Muscle of leg (tissue), 3 donors: ENCODE measurements at regions not wholly inside any gene's neighbourhood (a gene's known extent, or its start where the extent isn't known, plus 50 kb on each side); places are given as distances from the start of the nearest gene placed in this dataset.

Source experiments
- DNase-seq: peaks from one replicate; pipeline ENCODE4 v3.0.0; 2013
- H3K27ac ChIP-seq: one replicate; pipeline ENCODE4 v1.5.1; 2013; ENCODE audit warnings: mild to moderate bottlenecking, low read length, control low read depth
- H3K27me3 ChIP-seq: one replicate; pipeline ENCODE4 v1.6.1; 2013; ENCODE audit warnings: low read length; ENCODE audit not compliant: control insufficient read depth, insufficient read depth
- H3K36me3 ChIP-seq: one replicate; pipeline ENCODE4 v1.6.1; 2013; ENCODE audit warnings: low read length; ENCODE audit not compliant: control insufficient read depth, insufficient read depth
- H3K4me1 ChIP-seq: one replicate; pipeline ENCODE4 v1.6.1; 2013; ENCODE audit warnings: low read length; ENCODE audit not compliant: control insufficient read depth, insufficient read depth
- H3K4me3 ChIP-seq: one replicate; pipeline ENCODE4 v1.5.1; 2013; ENCODE audit warnings: low read length, control low read depth
- H3K9me3 ChIP-seq: replicated peaks from 2 replicates; pipeline ENCODE4 v1.6.1; 2013; ENCODE audit warnings: low read depth, low read length; ENCODE audit not compliant: control insufficient read depth
- WGBS: methylation state at CpG from one replicate; pipeline ENCODE4 v1.1.5; 2013; ENCODE audit warnings: missing lambda C conversion rate; ENCODE audit not compliant: insufficient coverage; 5-methylcytosine and 5-hydroxymethylcytosine counted together

GRCh38 chr12:93011100-93011499 is 82.0 kb upstream of the EEA1 start:
- Histone ChIP-seq H3K9me3 (no peaks in the 10 kb centered on the region), H3K27ac (no peak overlapping the region), H3K36me3 (no peaks in the 10 kb centered on the region), H3K27me3 (no peaks in the 10 kb centered on the region), H3K4me3 (no peak overlapping the region), H3K4me1 (no peaks in the 10 kb centered on the region)
- WGBS = 99% methylated on average over 10 of the region's 10 CpGs
- no peak for DNase-seq

GRCh38 chr12:93015871-93016751 is 87.0 kb upstream of the EEA1 start:
- no peaks in the 10 kb centered on the region for H3K36me3 ChIP-seq
- H3K27me3 ChIP-seq = no peaks in the 10 kb centered on the region
- H3K9me3 ChIP-seq = no peaks in the 10 kb centered on the region
- no peak overlapping the region for H3K4me3 ChIP-seq
- no peaks in the 10 kb centered on the region for H3K4me1 ChIP-seq
- no peak for DNase-seq
- no CpG with 5 or more reads among the region's 4 CpGs for WGBS
- no peak overlapping the region for H3K27ac ChIP-seq

- Histone ChIP-seq H3K36me3 (no peaks in the 10 kb centered on the region), H3K27ac (no peak overlapping the region), H3K4me1 (no peaks in the 10 kb centered on the region), H3K4me3 (no peak overlapping the region), H3K27me3 (no peaks in the 10 kb centered on the region), H3K9me3 (no peaks in the 10 kb centered on the region)
- no peak for DNase-seq
- WGBS = no CpG with 5 or more reads among the region's 4 CpGs
Measured at GRCh38 chr12:93016752-93017350, 87.8 kb upstream of the EEA1 start.

- H3K4me1 ChIP-seq = no peaks in the 10 kb centered on the region
- no peak overlapping the region for H3K27ac ChIP-seq
- no peaks in the 10 kb centered on the region for H3K27me3 ChIP-seq
- H3K36me3 ChIP-seq = no peaks in the 10 kb centered on the region
- no peaks in the 10 kb centered on the region for H3K9me3 ChIP-seq
- DNase-seq = no peak
- no peak overlapping the region for H3K4me3 ChIP-seq
- WGBS = 100% methylated on average over 1 of the region's 2 CpGs
Measured at GRCh38 chr12:93018610-93019009, 89.5 kb upstream of the EEA1 start.

- no peak for DNase-seq
- Histone ChIP-seq H3K27ac (no peak overlapping the region), H3K27me3 (no peaks in the 10 kb centered on the region), H3K9me3 (no peaks in the 10 kb centered on the region), H3K4me1 (no peaks in the 10 kb centered on the region), H3K4me3 (no peak overlapping the region), H3K36me3 (no peaks in the 10 kb centered on the region)
- WGBS = 85% methylated on average over 4 of the region's 9 CpGs
Measured at GRCh38 chr12:93019212-93019927, 90.3 kb upstream of the EEA1 start.

GRCh38 chr12:93019975-93020630 is 91.0 kb upstream of the EEA1 start:
- no peak overlapping the region for H3K4me3 ChIP-seq
- no peak overlapping the region for H3K27ac ChIP-seq
- H3K4me1 ChIP-seq = no peaks in the 10 kb centered on the region
- H3K27me3 ChIP-seq = no peaks in the 10 kb centered on the region
- no peak for DNase-seq
- WGBS = 78% methylated on average over 2 of the region's 8 CpGs
- H3K36me3 ChIP-seq = no peaks in the 10 kb centered on the region
- no peaks in the 10 kb centered on the region for H3K9me3 ChIP-seq

- 92% methylated on average over 2 of the region's 9 CpGs for WGBS
- Histone ChIP-seq H3K4me3 (no peak overlapping the region), H3K4me1 (no peaks in the 10 kb centered on the region), H3K36me3 (no peaks in the 10 kb centered on the region), H3K9me3 (no peaks in the 10 kb centered on the region), H3K27me3 (no peaks in the 10 kb centered on the region), H3K27ac (no peak overlapping the region)
- DNase-seq = no peak
Measured at GRCh38 chr12:93020631-93021597, 91.8 kb upstream of the EEA1 start.

- Histone ChIP-seq H3K9me3 (no peaks in the 10 kb centered on the region), H3K27ac (no peak overlapping the region), H3K4me3 (no peak overlapping the region), H3K36me3 (no peaks in the 10 kb centered on the region), H3K4me1 (no peaks in the 10 kb centered on the region), H3K27me3 (no peaks in the 10 kb centered on the region)
- DNase-seq = no peak
- WGBS = 100% methylated on average over 1 of the region's 6 CpGs
Measured at GRCh38 chr12:93022603-93023340, 93.7 kb upstream of the EEA1 start.
